ENCODE measurements at regions not wholly inside any gene's neighbourhood (a gene's known extent, or its start where the extent isn't known, plus 50 kb on each side); places are given as distances from the start of the nearest gene placed in this dataset.

DNA sequence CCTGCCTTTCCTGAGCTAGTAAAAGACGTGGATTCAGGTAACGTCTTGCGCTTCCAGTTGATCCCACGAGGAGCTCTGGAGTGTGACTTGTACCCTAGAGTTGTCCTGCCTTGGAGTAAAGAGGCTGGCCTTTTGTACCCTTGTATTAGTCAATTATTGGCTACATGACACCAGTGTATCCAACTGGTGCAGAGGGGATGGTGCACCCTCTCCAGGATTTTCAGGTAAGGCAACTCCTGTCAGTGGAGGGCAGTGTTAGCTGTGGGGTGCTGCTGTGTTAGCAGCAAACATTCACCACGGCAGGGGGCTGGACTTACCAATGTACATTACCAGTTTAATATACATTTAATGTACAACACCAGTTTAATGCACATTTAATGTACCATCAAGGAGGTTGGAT lies 233.5 kb downstream of the MIAT start:
- ChIA-PET CTCF (no interaction called here), POLR2A (no interaction called here)
- Histone ChIP-seq H3K27me3 (replicated peaks in 1 of 4; ENCODE audit: control extremely low read depth in 1 of 4, control insufficient read depth in 3 of 4, insufficient read depth in 4 of 4, low read length in 3 of 4) (peaks cover 0 to 3% (median 0%) of the 10 kb centered on the region in 4 experiments), H3K79me2 (ENCODE audit: control insufficient read depth, insufficient read depth, low read length) (no peaks in the 10 kb centered on the region), H3K9me3 (ENCODE audit: control extremely low read depth in 1 of 3, control insufficient read depth in 2 of 3, insufficient read depth in 1 of 3, low read length in 2 of 3) (peaks cover 0 to 2% (median 0%) of the 10 kb centered on the region in 3 donors), H3K9ac (ENCODE audit: low read length) (no peak overlapping the region), H3K36me3 (replicated peaks in 1 of 2; ENCODE audit: control extremely low read depth in 1 of 2, control insufficient read depth in 1 of 2, extremely low read depth in 1 of 2, insufficient read depth in 2 of 2, low read length in 1 of 2) (no peaks in the 10 kb centered on the region), H3K4me1 (ENCODE audit: control insufficient read depth in 2 of 2, insufficient read depth in 2 of 2, low read length in 2 of 2) (no peaks in the 10 kb centered on the region), H4K20me1 (ENCODE audit: control insufficient read depth, insufficient read depth, low read length, poor library complexity, severe bottlenecking) (no peaks in the 10 kb centered on the region), H3K27ac (ENCODE audit: low read length in 2 of 2) (no peak overlapping the region), H3K4me3 (ENCODE audit: control extremely low read depth in 1 of 5, extremely low read depth in 1 of 5, insufficient read depth in 1 of 5, low read depth in 2 of 5, low read length in 4 of 5) (no peak overlapping the region), H3K4me2 (replicated peaks; ENCODE audit: low read depth, low read length, poor library complexity, severe bottlenecking) (no peak overlapping the region), H2AFZ (ENCODE audit: insufficient read depth, low read depth, low read length, poor library complexity, severe bottlenecking) (no peak overlapping the region)
- Mint-ChIP-seq H3K4me3 (no peak overlapping the region), H3K27ac (no peak overlapping the region), H3K27me3 (peaks cover 36% of the 10 kb centered on the region), H3K9me3 (ENCODE audit: insufficient read depth) (no peaks in the 10 kb centered on the region), H3K4me1 (no peaks in the 10 kb centered on the region)
- 63% methylated on average over 4 of the region's 5 CpGs for WGBS (ENCODE audit: insufficient coverage)
- intact Hi-C loops (cut with micrococcal nuclease): no loop called here
- DNase-seq (no peak), ATAC-seq (ENCODE audit: low read depth) (no peak)
- no peak for TF ChIP-seq EZH2 (IDR thresholded peaks at IDR 0.05; ENCODE audit: borderline replicate concordance, insufficient read depth, low read depth, low read length, poor library complexity, severe bottlenecking)
- TF ChIP-seq, protein P1, sequence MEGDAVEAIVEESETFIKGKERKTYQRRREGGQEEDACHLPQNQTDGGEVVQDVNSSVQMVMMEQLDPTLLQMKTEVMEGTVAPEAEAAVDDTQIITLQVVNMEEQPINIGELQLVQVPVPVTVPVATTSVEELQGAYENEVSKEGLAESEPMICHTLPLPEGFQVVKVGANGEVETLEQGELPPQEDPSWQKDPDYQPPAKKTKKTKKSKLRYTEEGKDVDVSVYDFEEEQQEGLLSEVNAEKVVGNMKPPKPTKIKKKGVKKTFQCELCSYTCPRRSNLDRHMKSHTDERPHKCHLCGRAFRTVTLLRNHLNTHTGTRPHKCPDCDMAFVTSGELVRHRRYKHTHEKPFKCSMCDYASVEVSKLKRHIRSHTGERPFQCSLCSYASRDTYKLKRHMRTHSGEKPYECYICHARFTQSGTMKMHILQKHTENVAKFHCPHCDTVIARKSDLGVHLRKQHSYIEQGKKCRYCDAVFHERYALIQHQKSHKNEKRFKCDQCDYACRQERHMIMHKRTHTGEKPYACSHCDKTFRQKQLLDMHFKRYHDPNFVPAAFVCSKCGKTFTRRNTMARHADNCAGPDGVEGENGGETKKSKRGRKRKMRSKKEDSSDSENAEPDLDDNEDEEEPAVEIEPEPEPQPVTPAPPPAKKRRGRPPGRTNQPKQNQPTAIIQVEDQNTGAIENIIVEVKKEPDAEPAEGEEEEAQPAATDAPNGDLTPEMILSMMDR (IDR thresholded peaks at IDR 0.05): no peak

DNA sequence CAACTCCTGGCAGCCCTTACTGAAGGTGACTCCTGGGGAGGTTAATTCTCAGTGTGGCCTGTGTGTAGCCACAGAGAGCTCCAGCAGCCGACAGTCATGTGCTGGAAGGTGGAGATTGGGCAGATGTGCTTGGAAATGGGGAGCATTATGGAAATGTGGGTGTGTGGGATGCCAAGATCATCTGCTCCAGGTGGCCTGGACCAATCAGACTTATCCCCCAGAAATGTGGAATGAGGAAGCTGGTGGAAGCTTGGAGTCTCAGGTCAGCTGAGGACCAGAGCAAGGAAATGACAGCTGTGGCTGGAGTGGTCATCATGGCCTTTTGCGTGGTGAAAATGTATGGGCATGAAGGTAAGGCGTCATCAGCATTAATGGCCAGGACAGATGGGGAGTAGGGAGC lies 234.0 kb downstream of the MIAT start:
- H3K4me2 ChIP-seq (replicated peaks; ENCODE audit: low read depth, low read length, poor library complexity, severe bottlenecking): no peak overlapping the region
- intact Hi-C loops (cut with micrococcal nuclease): no loop called here
- POLR2A ChIA-PET: no interaction called here
- DNase-seq (no peak), ATAC-seq (ENCODE audit: low read depth) (no peak)
- peaks cover 38% of the 10 kb centered on the region for H3K27me3 Mint-ChIP-seq
- H3K4me1 Mint-ChIP-seq: no peaks in the 10 kb centered on the region
- no peaks in the 10 kb centered on the region for H3K36me3 ChIP-seq (replicated peaks in 1 of 2; ENCODE audit: control extremely low read depth in 1 of 2, control insufficient read depth in 1 of 2, extremely low read depth in 1 of 2, insufficient read depth in 2 of 2, low read length in 1 of 2)
- no peaks in the 10 kb centered on the region for H4K20me1 ChIP-seq (ENCODE audit: control insufficient read depth, insufficient read depth, low read length, poor library complexity, severe bottlenecking)
- H3K27ac ChIP-seq (ENCODE audit: low read length in 2 of 2): no peak overlapping the region
- no peak for TF ChIP-seq EZH2 (IDR thresholded peaks at IDR 0.05; ENCODE audit: borderline replicate concordance, insufficient read depth, low read depth, low read length, poor library complexity, severe bottlenecking)
- TF ChIP-seq, protein P1 (IDR thresholded peaks at IDR 0.05): no peak
- peaks cover 0 to 3% (median 0%) of the 10 kb centered on the region in 4 experiments for H3K27me3 ChIP-seq (replicated peaks in 1 of 4; ENCODE audit: control extremely low read depth in 1 of 4, control insufficient read depth in 3 of 4, insufficient read depth in 4 of 4, low read length in 3 of 4)
- peaks cover 0 to 2% (median 0%) of the 10 kb centered on the region in 3 donors for H3K9me3 ChIP-seq (ENCODE audit: control extremely low read depth in 1 of 3, control insufficient read depth in 2 of 3, insufficient read depth in 1 of 3, low read length in 2 of 3)
- H2AFZ ChIP-seq (ENCODE audit: insufficient read depth, low read depth, low read length, poor library complexity, severe bottlenecking): no peak overlapping the region
- H3K4me3 ChIP-seq (ENCODE audit: control extremely low read depth in 1 of 5, extremely low read depth in 1 of 5, insufficient read depth in 1 of 5, low read depth in 2 of 5, low read length in 4 of 5): no peak overlapping the region
- CTCF ChIA-PET: no interaction called here
- H3K4me3 Mint-ChIP-seq: no peak overlapping the region
- H3K27ac Mint-ChIP-seq: no peak overlapping the region
- H3K9ac ChIP-seq (ENCODE audit: low read length): no peak overlapping the region
- no peaks in the 10 kb centered on the region for H3K4me1 ChIP-seq (ENCODE audit: control insufficient read depth in 2 of 2, insufficient read depth in 2 of 2, low read length in 2 of 2)
- no peaks in the 10 kb centered on the region for H3K79me2 ChIP-seq (ENCODE audit: control insufficient read depth, insufficient read depth, low read length)
- 88% methylated on average over 2 of the region's 3 CpGs for WGBS (ENCODE audit: insufficient coverage)
- no peaks in the 10 kb centered on the region for H3K9me3 Mint-ChIP-seq (ENCODE audit: insufficient read depth)
